GM19467 (cell line): ENCODE measurements at regions not wholly inside any gene's neighbourhood (a gene's known extent, or its start where the extent isn't known, plus 50 kb on each side); places are given as distances from the start of the nearest gene placed in this dataset.
"Not testable (repeated sequence)": the region's sequence is repeated elsewhere in the genome, so short reads cannot be mapped to it uniquely, and the experiment has no call there.

Source experiments
- ATAC-seq: cut with Tn5 transposase; IDR thresholded peaks from one replicate; pipeline ENCODE4 v1.9.1; 2021; ENCODE audit warnings: mild to moderate bottlenecking, moderate library complexity; ENCODE audit not compliant: unreplicated experiment

- ATAC-seq: not testable (repeated sequence)
These were observed 311.2 kb upstream of the SOX4 start for GRCh38 chr6:21282360-21282759.

GRCh38 chr6:21284166-21284565, 309.4 kb upstream of the SOX4 start:
- ATAC-seq: no peak

DNA sequence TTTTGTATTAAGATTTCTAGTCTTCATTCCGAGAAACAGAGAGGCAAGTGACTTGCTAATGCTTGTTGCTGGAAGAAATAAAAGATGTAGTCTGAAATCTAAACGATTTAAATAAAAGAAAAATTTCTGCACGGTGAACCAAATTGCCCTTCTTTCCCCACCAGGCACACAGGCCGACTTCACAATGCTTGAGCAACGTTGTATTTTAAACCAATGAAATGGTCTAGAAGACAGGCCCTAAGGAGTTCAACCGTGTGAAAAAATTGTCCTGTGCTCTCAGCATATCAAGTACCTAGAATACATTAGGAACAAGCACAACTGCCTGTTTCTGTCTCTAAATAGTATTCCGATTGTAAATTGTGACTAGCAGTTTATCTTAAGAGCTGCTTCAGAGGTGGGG, 308.8 kb upstream of the SOX4 start:
- ATAC-seq: no peak

DNA sequence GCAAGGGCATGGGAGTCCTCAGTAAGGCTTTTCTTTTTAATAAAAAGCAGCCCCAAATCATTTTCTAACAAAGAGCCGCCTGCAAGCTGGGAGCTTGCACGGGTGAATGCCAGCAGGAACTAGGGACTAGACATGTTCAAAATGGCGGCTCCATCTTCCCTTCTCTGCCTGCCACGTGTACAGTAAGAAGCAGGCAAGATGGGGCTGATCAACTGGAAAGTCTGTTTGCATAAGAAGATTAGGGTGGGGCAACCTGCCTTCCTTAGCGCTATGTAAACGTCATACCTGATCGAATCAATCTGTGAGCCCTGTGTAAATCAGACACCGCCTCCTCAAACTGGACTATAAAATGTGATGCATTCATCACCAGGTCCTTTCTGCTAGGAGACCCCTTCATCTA, 299.4 kb upstream of the SOX4 start:
- ATAC-seq: no peak

GRCh38 chr6:21295506-21296240, 297.9 kb upstream of the SOX4 start:
- ATAC-seq: no peak

- no peak for ATAC-seq
These were observed 295.9 kb upstream of the SOX4 start for GRCh38 chr6:21297665-21298064.

DNA sequence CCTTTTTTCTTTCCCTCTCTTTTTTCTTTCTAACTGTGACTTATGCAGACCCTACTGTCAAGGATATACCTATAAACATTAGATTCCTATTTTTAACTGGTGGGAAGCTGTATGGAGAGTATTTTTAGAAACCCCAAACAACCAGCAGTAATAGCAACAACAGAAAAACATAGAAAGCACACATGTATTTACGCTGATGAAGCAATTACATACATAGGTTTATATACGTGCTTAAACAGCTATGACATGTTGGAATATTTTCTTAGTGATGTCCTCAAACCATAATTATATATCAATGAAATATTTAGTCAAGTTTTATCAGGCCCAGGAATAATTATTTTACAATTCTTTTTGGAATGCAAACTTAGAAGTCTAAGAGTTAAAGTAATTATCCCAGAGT, 294.3 kb upstream of the SOX4 start:
- ATAC-seq: no peak

DNA sequence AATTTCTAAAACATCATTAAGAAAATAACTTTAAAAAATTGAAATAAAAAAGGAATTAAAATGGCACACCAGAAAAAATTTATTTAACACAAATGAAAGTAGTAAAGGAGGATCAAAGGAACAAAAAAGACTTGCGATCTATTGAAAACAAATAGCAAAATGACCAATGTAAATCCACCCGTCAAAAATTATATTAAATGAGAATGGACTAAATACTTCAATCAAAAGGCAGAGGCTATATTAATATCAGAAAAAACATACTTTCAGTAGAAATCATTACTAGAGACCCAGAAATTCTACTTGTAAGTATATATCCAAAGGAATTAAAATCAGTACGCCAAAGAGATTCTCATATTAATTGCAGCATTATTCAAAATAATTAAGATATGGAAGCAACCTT, 293.1 kb upstream of the SOX4 start:
- ATAC-seq: no peak

- no peak for ATAC-seq
These were observed 287.6 kb upstream of the SOX4 start for GRCh38 chr6:21305893-21306332.

- ATAC-seq: no peak
These were observed 287.0 kb upstream of the SOX4 start for GRCh38 chr6:21306546-21306945.

- ATAC-seq: no peak
These were observed 283.7 kb upstream of the SOX4 start for GRCh38 chr6:21309807-21310221.

DNA sequence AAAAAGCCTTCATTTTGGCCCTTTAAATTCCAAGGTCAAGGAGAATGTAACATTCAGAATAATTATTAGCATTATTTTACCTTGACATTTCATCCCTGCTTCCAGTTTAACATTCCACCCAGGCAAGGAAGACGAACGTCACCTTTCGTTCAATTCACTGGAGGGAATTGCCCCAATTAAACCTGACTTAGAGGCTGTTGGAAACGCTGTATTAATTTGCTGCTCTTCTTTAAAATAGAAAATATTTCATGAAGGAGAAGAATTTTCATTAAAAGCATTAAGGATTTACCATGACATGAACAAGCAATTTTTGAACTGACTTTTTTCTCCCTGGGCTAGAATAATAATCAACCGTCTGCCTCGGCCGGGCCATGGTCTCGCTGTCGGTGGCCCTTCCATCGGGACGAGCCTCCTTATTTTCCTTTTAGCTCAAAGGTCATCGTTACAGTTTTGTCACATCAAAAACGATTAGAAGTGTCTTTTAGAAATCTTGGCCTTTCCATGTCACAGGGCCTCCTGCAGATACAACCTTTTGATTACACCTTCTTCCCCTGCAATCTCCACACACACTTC, 282.9 kb upstream of the SOX4 start:
- no peak for ATAC-seq

DNA sequence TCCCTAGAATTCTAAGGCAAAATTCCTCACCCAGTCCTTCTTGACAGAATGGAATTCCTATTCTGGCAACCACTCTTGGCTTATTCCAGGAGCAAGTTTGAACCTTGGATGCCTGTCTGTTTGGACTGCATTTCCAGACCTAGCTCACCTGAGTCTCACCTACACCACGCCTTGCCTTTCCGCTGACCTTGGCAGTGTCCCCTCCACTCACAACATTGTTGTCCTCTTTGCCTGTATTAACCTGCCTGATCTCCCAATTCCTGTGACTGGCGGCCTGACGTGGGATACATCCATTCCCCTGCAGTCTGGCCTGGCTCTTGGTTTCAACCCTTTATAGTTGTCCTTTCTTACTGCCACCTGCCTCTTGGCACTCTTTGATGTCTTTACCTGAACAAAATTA, 281.4 kb upstream of the SOX4 start:
- ATAC-seq: no peak

GRCh38 chr6:21317642-21318041, 275.9 kb upstream of the SOX4 start:
- no peak for ATAC-seq

GRCh38 chr6:21321076-21321475, 272.5 kb upstream of the SOX4 start:
- no peak for ATAC-seq

DNA sequence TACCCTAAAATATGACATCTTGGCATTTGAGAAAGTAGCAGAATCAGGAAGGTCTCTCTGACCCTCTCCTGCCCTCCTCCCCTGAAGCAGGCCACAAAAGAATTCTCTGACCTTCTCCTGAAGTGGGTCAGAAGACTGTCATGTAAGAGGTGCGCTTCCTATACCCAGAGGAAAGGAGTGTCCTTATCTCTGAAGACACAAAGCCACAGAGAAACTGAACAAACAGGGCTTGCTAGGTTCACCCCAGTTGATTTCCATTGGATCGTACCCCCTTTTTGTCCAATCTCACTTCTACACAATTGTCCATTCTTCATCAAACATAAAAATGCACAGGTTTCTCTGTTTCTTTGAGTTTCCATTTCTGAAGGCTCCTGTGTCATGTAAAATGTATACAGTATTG, 272.0 kb upstream of the SOX4 start:
- ATAC-seq: no peak

GRCh38 chr6:21323577-21323976, 270.0 kb upstream of the SOX4 start:
- no peak for ATAC-seq

DNA sequence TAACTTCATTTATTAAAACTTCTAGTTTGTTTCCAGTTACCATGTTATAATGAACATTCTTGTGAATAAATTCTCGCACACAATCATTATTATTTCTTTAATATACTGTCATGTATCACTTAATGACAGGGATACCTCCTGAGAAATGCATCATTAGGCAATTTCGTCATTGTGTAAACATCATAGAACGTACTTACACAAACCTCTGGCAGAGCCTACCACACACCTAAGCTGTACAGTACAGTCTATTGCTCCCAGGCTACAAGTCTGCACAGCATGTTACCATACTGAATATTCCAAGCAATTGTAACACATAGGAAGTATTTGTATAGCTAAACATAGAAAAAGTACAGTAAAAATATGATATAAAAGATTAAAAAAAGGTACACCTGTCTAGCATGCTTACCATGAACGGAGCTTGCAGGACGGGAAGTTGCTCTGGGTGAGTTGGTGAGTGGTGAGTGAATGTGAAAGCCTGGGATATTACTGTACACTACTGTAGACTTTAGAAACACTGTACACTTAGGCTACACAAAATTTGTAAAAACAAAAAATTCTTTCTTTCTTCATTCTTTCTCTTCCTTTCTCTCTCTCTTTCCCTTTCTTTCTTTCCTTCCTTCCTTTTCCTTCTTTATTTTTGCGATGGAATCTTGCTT, 268.2 kb upstream of the SOX4 start:
- ATAC-seq: no peak

GRCh38 chr6:21327326-21328112, 266.0 kb upstream of the SOX4 start:
- ATAC-seq: no peak

DNA sequence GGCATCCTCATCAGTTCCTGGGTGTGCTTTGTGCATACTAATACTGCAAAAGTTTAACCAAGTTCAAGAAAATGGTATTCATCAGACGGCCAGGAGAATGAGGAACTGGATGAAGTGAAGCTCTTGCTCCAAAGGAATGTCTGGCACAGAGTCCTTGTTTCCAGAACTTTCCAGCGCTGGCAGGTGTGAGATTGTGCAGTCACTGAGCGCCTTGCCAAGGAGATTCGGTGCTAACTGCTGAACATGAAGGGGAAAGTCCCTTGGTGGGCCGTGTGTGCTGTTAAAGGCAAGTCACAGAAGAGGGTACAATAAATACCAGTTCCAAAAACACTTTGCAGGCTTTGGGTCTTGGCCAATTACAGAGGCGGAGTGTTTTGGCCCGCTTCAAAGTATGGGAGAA, 262.3 kb upstream of the SOX4 start:
- no peak for ATAC-seq

DNA sequence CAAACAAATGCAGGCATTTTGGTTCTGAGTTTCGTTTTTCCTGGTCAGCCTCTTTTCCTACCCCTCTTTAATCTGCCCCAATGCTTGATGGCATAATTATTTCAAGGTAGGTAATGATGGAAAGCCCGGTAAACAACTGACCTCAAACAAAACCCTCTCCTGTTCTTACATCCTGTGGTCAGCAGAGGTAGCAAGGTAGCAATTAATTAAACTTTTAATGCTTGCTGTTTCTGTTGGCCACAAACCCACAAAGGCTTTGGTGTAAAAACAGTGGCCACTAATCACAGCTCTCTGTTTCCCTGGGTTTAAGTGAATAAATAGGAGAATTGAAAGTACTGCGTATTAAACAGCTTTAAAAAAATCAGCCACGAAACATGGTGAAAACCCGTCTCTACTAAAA, 261.5 kb upstream of the SOX4 start:
- ATAC-seq: no peak

GRCh38 chr6:21332660-21333059, 260.9 kb upstream of the SOX4 start:
- ATAC-seq: no peak
